ENCODE measurements at regions not wholly inside any gene's neighbourhood (a gene's known extent, or its start where the extent isn't known, plus 50 kb on each side); places are given as distances from the start of the nearest gene placed in this dataset.

GRCh38 chr11:60631944-60632343 lies 67.5 kb upstream of the MS4A8 start:
- Histone ChIP-seq H3K4me3 (ENCODE audit: low read length) (no peak overlapping the region), H3K36me3 (ENCODE audit: insufficient read depth, low read length) (no peaks in the 10 kb centered on the region), H3K9me2 (ENCODE audit: insufficient read depth, low read length) (no peaks in the 10 kb centered on the region), H3K9ac (ENCODE audit: low read length) (no peak overlapping the region), H3K79me2 (replicated peaks; ENCODE audit: insufficient read depth, low read length) (no peaks in the 10 kb centered on the region), H3K4me2 (ENCODE audit: low read length) (no peak overlapping the region), H4K20me1 (ENCODE audit: insufficient read depth) (no peaks in the 10 kb centered on the region), H2AFZ (ENCODE audit: low read depth, low read length) (no peak overlapping the region), H3K27ac (ENCODE audit: low read length) (no peak overlapping the region), H3F3A (ENCODE audit: insufficient read depth, low read length, poor library complexity, severe bottlenecking) (no peaks in the 10 kb centered on the region), H3K9me3 (ENCODE audit: low read length) (no peaks in the 10 kb centered on the region), H3K27me3 (ENCODE audit: insufficient read depth, low read depth, low read length) (no peaks in the 10 kb centered on the region)
- TF ChIP-seq POLR2AphosphoS5 (IDR thresholded peaks at IDR 0.05) (no peak), CTCF (IDR thresholded peaks at IDR 0.05; ENCODE audit: poor library complexity, severe bottlenecking) (no peak), EP300 (conservative IDR thresholded peaks at IDR 0.05; ENCODE audit: poor library complexity, severe bottlenecking) (no peak), REST (IDR thresholded peaks at IDR 0.05; ENCODE audit: borderline replicate concordance) (no peak), RAD21 (conservative IDR thresholded peaks at IDR 0.05) (no peak), EZH2 (IDR thresholded peaks at IDR 0.05; ENCODE audit: borderline replicate concordance, insufficient read depth, low read length, poor library complexity, severe bottlenecking) (no peak), MXI1 (conservative IDR thresholded peaks at IDR 0.05; ENCODE audit: poor library complexity, severe bottlenecking) (no peak), TAF1 (IDR thresholded peaks at IDR 0.05; ENCODE audit: low read depth) (no peak), SMC3 (conservative IDR thresholded peaks at IDR 0.05; ENCODE audit: poor library complexity) (no peak)

- Histone ChIP-seq H3K4me3 (ENCODE audit: low read length) (no peak overlapping the region), H4K20me1 (ENCODE audit: insufficient read depth) (no peaks in the 10 kb centered on the region), H3K36me3 (ENCODE audit: insufficient read depth, low read length) (no peaks in the 10 kb centered on the region), H3K79me2 (replicated peaks; ENCODE audit: insufficient read depth, low read length) (no peaks in the 10 kb centered on the region), H3F3A (ENCODE audit: insufficient read depth, low read length, poor library complexity, severe bottlenecking) (no peaks in the 10 kb centered on the region), H3K4me2 (ENCODE audit: low read length) (no peak overlapping the region), H3K9me3 (ENCODE audit: low read length) (no peaks in the 10 kb centered on the region), H3K27me3 (ENCODE audit: insufficient read depth, low read depth, low read length) (no peaks in the 10 kb centered on the region), H3K9ac (ENCODE audit: low read length) (no peak overlapping the region), H3K9me2 (ENCODE audit: insufficient read depth, low read length) (no peaks in the 10 kb centered on the region), H2AFZ (ENCODE audit: low read depth, low read length) (no peak overlapping the region), H3K27ac (ENCODE audit: low read length) (no peak overlapping the region)
- TF ChIP-seq EZH2 (IDR thresholded peaks at IDR 0.05; ENCODE audit: borderline replicate concordance, insufficient read depth, low read length, poor library complexity, severe bottlenecking) (no peak), RAD21 (conservative IDR thresholded peaks at IDR 0.05) (no peak), EP300 (conservative IDR thresholded peaks at IDR 0.05; ENCODE audit: poor library complexity, severe bottlenecking) (no peak), TAF1 (IDR thresholded peaks at IDR 0.05; ENCODE audit: low read depth) (no peak), POLR2AphosphoS5 (IDR thresholded peaks at IDR 0.05) (no peak), MXI1 (conservative IDR thresholded peaks at IDR 0.05; ENCODE audit: poor library complexity, severe bottlenecking) (no peak), SMC3 (conservative IDR thresholded peaks at IDR 0.05; ENCODE audit: poor library complexity) (no peak), REST (IDR thresholded peaks at IDR 0.05; ENCODE audit: borderline replicate concordance) (no peak), CTCF (IDR thresholded peaks at IDR 0.05; ENCODE audit: poor library complexity, severe bottlenecking) (no peak)
These were observed 65.8 kb upstream of the MS4A8 start for GRCh38 chr11:60633645-60634044.
